Fibroblast of villous mesenchyme (primary cell): ENCODE measurements at regions not wholly inside any gene's neighbourhood (a gene's known extent, or its start where the extent isn't known, plus 50 kb on each side); places are given as distances from the start of the nearest gene placed in this dataset.

Source experiments
- DNase-seq: peaks from one replicate; pipeline ENCODE4 v3.0.0-alpha.2; 2010; ENCODE audit warnings: low read depth
- H3K4me3 ChIP-seq: 2 replicates; pipeline ENCODE4 v1.5.1; 2011; ENCODE audit warnings: low read depth, mild to moderate bottlenecking, low read length
- CTCF ChIP-seq: IDR thresholded peaks from 2 replicates; pipeline ENCODE4 v1.5.1; 2012; ENCODE audit warnings: low read depth, mild to moderate bottlenecking, low read length; ENCODE audit not compliant: insufficient read depth

- H3K4me3 ChIP-seq, result no peak overlapping the region
- no peak for DNase-seq
- TF ChIP-seq CTCF, result no peak
Observed at GRCh38 chr13:44746690-44747089, 170.6 kb upstream of the TSC22D1 start.

- no peak for TF ChIP-seq CTCF
- no peak overlapping the region for H3K4me3 ChIP-seq
- DNase-seq, result no peak
Observed at GRCh38 chr13:44744880-44745633, 168.9 kb upstream of the TSC22D1 start.

DNA sequence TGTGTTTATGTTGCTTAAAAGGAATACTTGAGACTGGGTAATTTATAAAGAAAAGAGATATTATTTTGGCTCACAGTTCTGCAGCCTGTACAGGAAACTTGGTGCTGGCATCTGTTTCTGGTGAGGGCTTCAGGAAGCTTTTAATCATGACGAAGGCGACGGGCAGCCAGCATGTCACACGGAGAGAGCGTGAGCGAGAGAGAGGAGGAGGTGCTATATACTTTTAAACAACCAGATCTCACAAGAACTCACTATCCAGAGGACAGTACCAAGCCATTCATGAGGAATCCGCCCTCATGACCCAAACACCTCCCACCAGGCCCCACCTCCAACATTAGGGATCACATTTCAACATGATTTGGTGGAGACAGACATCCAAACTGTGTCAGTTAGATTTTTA, 163.4 kb upstream of the TSC22D1 start:
- no peak for TF ChIP-seq CTCF
- no peak for DNase-seq
- no peak overlapping the region for H3K4me3 ChIP-seq

DNA sequence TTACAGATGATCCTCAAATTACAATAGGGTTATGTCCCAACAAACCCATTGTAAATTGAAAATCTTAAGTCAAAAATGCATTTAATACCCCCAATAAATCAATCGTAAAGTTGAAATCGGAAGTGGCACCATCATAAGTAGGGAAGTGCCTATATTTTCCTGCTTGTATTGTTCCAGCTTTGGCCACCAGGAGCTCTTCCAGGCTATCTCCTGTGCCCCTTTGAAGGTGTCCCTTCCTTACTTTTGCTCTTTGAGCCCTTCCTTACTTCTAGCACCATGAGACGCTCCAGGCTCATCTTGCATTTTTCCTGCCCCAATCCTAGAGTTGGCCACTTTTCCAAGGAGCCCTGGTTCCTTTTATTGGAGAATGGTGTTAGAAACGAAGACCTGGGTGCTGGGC, 163.0 kb upstream of the TSC22D1 start:
- TF ChIP-seq CTCF, result peak; percentile 9
- no peak for DNase-seq
- H3K4me3 ChIP-seq, result no peak overlapping the region

DNA sequence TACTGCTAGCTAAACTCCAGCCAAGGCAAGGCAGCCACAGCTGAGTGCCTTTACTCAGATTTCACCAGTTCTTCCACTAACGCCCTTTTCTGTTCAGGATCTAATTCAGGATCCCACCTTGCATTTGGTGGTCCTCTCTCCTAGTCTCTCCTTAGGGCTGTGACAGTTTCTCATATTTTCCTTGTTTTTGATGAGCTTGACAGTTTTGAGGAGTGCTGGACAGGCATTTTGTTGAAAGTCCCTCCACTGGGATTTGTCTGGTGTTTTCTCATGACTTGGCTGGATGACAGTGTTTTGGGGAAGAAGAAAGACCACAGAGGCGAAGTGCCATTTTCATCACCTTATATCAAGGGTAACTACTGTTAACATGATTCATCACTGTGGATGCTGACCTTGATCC, 162.3 kb upstream of the TSC22D1 start:
- H3K4me3 ChIP-seq, result no peak overlapping the region
- no peak for TF ChIP-seq CTCF
- DNase-seq, result no peak

GRCh38 chr13:44735806-44736205, 159.7 kb upstream of the TSC22D1 start:
- DNase-seq, result no peak
- TF ChIP-seq CTCF, result no peak
- no peak overlapping the region for H3K4me3 ChIP-seq

DNA sequence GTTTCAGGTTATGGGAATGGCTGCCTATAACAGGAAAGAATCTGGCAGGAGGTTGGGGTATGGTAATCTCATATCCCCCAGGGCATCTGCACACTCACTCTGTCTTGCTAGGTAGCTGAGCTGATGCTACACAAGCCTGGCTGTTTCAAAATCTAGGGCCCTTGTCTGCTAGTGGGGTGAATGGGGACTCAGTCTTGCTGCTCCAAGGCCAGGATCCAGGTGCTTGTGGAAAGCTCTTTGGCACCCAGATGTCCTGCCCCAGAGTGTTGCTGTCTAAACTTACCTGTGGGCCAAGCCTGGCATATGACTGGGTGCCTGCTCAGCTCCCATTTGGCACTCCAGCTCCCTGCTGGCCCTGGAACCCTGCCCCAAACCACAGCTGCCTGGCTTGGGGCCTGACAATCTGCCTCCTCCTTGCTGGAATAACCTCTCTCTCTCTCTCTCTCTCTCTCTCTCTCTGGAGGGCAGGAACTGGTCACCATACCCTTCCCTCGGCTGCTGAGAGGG, 158.1 kb upstream of the TSC22D1 start:
- no peak overlapping the region for H3K4me3 ChIP-seq
- peak; percentile 17 for DNase-seq
- TF ChIP-seq CTCF, result no peak
